GM21515 (cell line): ENCODE measurements at regions not wholly inside any gene's neighbourhood (a gene's known extent, or its start where the extent isn't known, plus 50 kb on each side); places are given as distances from the start of the nearest gene placed in this dataset.

Experiments used
- ATAC-seq: cut with Tn5 transposase; IDR thresholded peaks from one replicate; pipeline ENCODE4 v1.9.1; 2021; ENCODE audit not compliant: unreplicated experiment

DNA sequence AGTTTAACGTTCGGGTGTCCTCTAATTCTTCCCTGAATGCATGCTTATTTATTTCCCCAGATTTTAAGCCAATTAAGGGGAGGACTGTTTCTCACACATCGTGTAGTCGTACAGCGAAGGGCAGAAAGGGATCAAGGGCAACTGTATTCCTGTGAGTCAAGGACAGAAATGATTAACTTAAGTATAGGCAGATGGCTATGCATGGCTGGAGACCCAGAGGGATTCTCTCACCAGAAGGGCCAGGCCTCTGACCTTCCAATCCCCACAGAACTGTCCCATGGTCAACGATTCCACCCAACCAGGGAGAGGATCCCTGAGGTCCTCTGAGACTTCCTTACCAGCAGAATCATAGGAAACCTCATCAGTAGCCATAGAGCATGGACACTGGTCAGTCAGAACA, 161.8 kb upstream of the MAP1B start:
- ATAC-seq = no peak

DNA sequence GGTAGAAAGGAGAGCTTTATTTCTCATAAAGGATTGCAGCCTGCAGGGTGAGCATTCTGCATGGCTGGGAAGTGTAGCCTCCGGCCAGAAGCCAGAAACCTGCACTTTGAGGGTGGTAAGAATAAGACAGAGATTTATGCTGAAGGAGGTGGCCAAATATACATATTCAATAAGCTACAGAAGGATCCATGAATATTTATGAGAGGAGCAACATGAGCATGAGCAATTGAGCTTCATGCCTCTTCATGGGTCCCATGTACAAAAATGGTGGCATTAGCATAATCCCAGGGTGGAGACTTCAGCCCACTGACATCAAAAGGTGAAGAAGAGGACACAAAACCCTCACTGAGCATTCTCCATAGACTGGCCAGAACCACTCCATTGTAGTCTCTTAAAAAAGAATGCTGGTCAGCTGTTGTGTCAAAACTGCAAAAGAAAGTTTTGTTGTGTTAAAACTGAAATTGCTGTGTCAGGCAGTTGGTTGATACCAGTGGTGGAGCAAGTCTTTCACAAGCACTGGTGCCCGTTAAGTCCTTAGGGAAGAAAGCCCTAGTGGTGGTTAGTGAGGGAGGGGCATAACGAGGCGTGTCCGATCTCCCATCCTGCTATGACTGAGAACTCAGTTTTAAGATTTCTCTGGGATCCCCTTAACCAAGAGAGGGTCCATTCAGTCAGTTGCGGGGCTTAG, 160.8 kb upstream of the MAP1B start:
- no peak for ATAC-seq

GRCh38 chr5:71948206-71948605, 159.1 kb upstream of the MAP1B start:
- ATAC-seq = no peak

GRCh38 chr5:71949772-71950171, 157.5 kb upstream of the MAP1B start:
- ATAC-seq = no peak

- no peak for ATAC-seq
Measured at GRCh38 chr5:71953866-71954265, 153.4 kb upstream of the MAP1B start.

DNA sequence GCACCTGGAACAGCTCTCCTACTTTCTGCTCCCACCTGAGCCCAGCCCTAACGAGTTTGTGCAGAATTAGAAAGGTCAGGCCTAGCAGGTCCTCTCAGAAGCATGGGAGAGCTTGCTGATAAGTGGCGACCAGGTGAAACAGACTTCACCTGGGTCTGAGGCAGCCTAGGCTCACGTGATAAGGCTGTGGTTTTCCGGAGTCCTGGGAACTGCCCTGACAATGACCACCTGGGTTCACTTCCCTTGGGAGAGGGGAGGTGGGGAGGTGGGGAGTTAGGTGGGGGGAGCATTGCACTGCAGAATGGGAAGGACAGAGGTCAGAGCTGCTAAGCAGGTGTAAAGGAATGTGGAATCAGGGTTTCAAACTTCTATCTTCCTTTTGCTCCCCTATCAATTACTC, 152.9 kb upstream of the MAP1B start:
- no peak for ATAC-seq

GRCh38 chr5:71955723-71956122, 151.6 kb upstream of the MAP1B start:
- no peak for ATAC-seq

- ATAC-seq = no peak
Measured at GRCh38 chr5:71957292-71957898, 149.9 kb upstream of the MAP1B start.

DNA sequence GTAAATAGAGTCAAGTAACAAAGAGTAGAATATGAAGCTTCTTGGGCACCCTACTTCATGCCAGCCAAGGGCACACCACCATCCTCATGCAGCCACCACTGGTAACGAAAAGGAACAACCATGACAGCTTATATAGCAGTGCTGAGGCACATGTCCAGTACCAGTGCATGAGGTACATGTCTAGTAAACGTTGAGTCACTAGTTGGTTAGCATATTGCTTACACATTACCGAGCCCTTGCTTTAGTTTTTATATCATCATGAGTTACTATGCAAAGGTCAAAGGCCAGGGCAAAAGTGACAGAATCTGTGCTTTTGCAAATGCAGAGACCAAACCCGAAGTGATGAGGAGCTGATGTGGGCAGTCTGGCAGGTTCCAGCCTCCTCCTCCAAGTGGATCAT, 147.1 kb upstream of the MAP1B start:
- no peak for ATAC-seq

GRCh38 chr5:71961786-71962185, 145.5 kb upstream of the MAP1B start:
- ATAC-seq = no peak

DNA sequence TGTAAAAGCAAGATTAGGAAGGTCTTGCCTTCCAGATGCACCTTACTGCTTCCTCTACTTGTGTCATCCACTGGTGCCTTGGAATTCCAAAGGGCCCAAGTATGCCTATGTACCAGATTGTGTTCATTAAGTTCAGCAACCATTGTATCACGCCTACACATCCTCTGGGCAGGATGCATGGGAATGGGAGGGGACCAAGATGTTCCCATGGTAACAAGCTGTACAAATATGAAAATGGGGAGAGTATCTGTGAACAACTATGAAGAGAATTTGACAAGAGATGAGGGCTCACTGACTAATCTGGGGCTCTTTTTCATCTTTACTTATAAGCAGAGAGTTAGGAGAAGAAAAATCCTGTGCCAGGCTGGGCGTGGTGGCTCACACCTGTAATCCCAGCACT, 137.8 kb upstream of the MAP1B start:
- no peak for ATAC-seq

GRCh38 chr5:71971862-71972261, 135.4 kb upstream of the MAP1B start:
- ATAC-seq = no peak

DNA sequence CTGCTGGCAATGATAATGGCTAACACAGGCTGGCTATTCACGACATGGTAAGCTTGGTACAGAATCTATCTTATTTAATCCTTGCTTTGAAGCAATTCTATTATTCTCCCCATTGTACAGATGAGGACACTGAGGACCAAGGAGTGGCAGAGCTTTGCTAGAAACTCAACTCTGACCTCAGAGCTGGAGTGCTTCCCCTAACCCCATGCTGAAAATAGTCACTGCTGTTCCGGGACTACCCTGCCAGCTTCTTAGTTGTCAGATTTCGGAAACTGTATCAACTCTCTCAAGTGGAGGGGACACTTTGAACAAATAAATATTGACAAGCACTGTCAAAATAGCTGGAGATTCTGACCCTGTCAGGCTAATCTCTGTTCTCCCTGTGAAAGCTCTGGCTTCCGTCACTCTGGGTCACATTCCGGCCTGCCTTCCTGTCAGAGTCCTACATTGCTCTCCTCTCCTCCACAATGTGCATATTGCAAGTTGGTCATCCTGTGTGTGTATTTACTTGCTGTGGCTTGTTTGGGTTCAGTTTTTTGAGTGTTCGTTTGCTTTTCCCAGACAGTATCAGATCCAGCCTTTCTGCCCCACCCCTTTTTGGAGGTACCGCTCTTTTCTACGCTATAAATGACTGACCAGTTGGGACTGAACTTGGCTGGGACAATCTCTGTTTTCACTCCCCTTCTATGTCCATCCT, 134.3 kb upstream of the MAP1B start:
- no peak for ATAC-seq

- ATAC-seq = no peak
Measured at GRCh38 chr5:71973563-71973962, 133.7 kb upstream of the MAP1B start.

DNA sequence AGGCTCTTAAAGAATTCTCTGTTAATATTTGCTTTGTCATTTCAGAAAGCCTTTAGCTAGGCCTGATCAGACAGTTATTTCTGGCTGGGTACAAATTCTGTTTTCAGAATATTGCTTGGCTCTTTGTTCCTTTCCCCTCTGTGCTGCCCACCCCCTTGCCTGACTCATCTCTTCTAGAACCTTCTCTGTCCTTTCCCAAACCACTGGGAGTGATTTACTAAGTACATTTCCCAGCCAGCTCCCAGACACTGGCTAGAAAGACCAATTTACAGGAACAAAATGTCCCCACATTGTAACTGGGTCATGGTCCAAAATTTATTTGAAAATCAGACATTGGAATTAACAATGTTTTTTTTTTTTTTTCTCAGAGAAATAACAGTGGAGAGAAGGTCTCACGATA, 133.1 kb upstream of the MAP1B start:
- ATAC-seq = no peak

GRCh38 chr5:71974622-71975021, 132.7 kb upstream of the MAP1B start:
- no peak for ATAC-seq

DNA sequence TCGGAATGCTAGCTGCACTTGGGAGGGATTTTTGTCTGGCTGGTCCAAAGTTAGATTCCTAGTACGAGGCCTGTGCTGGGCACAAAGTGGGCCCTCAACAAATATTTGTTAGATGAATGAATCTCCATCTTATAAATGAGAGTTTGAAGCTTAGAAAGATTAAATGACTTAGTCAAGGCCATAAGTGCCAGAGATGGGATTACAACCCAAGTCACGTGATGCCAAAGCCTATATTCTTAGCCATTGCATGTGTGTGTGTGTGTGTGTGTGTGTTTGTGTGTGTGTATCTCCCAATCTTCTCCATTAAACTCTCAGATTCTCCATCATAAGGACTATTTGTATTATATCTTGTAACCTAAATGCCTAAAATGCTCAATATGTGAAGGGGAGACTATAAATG, 130.8 kb upstream of the MAP1B start:
- ATAC-seq = no peak

DNA sequence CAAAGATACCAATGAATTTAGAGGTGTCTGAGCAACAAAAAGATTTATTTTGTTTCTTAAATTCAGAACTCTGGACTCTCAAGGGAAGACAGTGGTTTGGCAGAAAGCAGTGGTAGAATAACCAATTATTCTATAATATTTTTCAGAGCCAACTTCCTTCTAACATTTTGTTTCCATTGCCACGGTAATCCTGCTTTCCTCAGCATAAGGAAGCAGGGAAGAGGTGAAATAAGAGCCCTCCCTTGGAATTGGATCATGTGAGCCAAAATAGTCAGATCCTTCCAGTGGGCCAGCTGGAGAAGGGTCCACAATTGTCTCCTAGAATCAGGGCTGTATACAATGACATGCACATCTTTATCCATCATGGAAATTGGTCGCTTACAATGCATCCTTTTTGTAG, 130.0 kb upstream of the MAP1B start:
- ATAC-seq = no peak

DNA sequence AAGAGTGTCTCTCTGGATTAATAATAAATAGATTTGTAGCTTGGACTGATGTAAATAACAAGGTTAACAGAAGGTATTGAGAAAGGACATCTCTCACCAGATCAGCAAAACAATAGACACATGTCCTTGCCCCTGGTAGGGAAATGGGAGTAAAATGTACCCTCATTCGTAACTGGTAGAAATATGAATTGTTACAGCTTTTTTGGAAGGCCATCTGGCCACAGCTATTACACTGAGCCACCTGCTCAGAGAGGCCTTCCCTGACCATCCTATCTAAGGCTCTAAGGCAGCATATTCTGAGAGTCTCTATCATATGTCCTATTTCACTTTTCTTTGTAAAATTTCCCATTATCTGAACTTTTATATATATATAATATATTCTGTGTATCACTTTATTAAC, 129.1 kb upstream of the MAP1B start:
- no peak for ATAC-seq

DNA sequence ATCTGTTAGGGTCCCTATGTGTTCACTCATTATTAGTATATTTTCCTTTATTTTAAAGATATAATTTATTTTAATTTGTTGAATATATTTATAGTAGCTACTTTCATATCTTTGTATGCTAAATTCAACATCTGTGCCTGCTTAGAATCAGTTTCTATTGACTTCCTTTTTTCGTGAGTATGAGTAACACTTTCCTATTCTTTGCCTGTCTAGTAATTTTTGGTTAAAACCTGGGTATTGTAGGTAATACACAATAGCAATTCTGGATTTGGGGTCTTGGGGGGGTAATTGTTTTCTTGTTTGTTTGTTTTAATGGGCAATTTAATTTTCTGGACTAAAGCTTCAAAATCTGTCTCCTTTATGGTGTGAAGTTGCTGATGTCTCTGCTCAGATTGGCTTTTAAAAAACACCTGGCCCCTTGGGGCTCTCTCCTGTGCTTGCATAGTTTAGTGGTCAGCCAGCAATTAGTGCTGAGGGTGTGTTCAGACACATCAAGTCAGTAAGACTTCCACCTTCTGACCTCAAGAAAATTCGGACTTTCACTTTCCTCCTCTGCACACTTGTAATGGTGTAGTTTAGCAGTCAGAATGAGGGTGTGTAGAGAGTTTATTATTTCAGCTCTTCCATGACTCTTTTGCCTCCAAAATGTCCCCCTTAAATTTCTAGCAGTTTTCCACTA, 124.4 kb upstream of the MAP1B start:
- no peak for ATAC-seq

DNA sequence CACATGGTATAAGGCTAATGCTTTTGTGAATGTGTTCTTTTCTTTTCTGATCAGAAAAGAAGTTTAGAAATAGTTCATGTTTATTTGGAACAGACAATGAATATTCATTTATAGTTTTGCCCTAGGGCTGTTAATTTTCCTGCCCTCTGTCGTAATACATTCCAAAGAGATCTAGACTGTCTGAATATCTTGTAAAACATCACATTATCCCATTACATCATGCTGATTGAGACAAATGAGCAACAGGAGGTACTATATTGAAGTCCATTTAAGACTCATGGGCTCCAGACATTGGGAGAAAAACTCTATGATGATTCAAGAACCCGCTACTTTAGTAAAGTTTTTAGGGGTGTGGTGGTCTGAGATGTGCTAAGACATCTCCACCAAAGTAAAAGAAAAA, 121.2 kb upstream of the MAP1B start:
- no peak for ATAC-seq

DNA sequence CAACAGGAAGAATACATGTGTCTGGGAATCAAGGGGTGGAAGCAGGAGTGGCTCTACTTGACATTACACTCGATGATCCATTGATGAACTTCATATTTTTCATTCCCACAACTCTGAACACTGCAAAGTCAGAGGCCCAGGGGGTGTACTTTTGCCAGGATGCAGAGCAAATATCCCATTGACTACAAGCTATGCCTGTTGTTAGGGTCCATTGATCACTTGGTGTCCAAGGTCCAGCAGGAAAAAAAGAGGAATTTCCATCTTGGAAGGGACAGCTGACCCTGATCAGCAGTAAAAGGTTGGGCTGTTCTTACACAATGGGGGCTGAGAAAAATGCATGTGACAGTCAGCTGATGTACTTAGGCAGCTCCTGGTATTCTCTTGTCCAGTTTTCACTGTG, 118.5 kb upstream of the MAP1B start:
- no peak for ATAC-seq
